OCI-LY7 (cell line): ENCODE measurements at regions not wholly inside any gene's neighbourhood (a gene's known extent, or its start where the extent isn't known, plus 50 kb on each side); places are given as distances from the start of the nearest gene placed in this dataset.

ENCODE experiments used
- BruUV-seq: library from RNA; stranded (reverse); fragments of 400-500 nt; replicated peaks from 2 replicates; lab custom pipeline; 2021; lab: Mats Ljungman, UMichigan
- CTCF ChIA-PET: fragments of 300-600 bp; sonication (Branson Sonifier 250); formaldehyde crosslinking; loops from one replicate; lab custom pipeline; 2022; ENCODE audit warnings: antibody characterized with exemption; ENCODE audit not compliant: unreplicated experiment; lab: Charles Lee
- POLR2A ChIA-PET: fragments of 300-600 bp; sonication (Branson Sonifier 250); formaldehyde crosslinking; loops from one replicate; lab custom pipeline; 2022; ENCODE audit warnings: antibody characterized with exemption; lab: Charles Lee
- DNase-seq: peaks from one replicate; pipeline ENCODE4 v3.0.0-alpha.2; 2015; ENCODE audit warnings: low spot score
- H2AFZ ChIP-seq: fragments of 200-600 bp; sonication (generic), shearing (Covaris generic); 2 replicates; pipeline ENCODE4 v1.6.1; 2014; ENCODE audit warnings: mild to moderate bottlenecking, antibody characterized with exemption, low read length, moderate library complexity
- H3K27ac ChIP-seq: fragments of 200-600 bp; sonication (generic); 2 replicates; pipeline ENCODE4 v1.5.1; 2014; ENCODE audit warnings: mixed run types, low read depth, mild to moderate bottlenecking, moderate library complexity, low read length, inconsistent platforms; ENCODE audit not compliant: poor library complexity, severe bottlenecking
- H3K36me3 ChIP-seq: fragments of 200-600 bp; sonication (generic); 2 replicates; pipeline ENCODE4 v1.6.1; 2014; ENCODE audit warnings: mild to moderate bottlenecking, antibody characterized with exemption, low read length, moderate library complexity, mixed read lengths; ENCODE audit not compliant: insufficient read depth
- H3K4me1 ChIP-seq: fragments of 200-600 bp; sonication (generic); 2 replicates; pipeline ENCODE4 v1.5.1; 2014; ENCODE audit warnings: mild to moderate bottlenecking, low read length; ENCODE audit not compliant: insufficient read depth, poor library complexity, severe bottlenecking
- H3K4me2 ChIP-seq: fragments of 200-600 bp; sonication (generic); 2 replicates; pipeline ENCODE4 v1.6.1; 2014; ENCODE audit warnings: mild to moderate bottlenecking, low read length
- H3K4me3 ChIP-seq: fragments of 200-600 bp; sonication (generic); 2 replicates; pipeline ENCODE4 v1.5.1; 2014; ENCODE audit warnings: mild to moderate bottlenecking, low read depth, low read length; ENCODE audit not compliant: poor library complexity, severe bottlenecking
- H3K79me2 ChIP-seq: fragments of 200-600 bp; sonication (generic); 2 replicates; pipeline ENCODE4 v1.6.1; 2016; ENCODE audit warnings: low read depth, mild to moderate bottlenecking, low read length, moderate library complexity, mixed read lengths; ENCODE audit not compliant: insufficient read depth
- H3K9me2 ChIP-seq: fragments of 200-600 bp; sonication (generic); 2 replicates; pipeline ENCODE4 v1.6.1; 2016; ENCODE audit warnings: mild to moderate bottlenecking, low read length, mixed read lengths; ENCODE audit not compliant: insufficient read depth
- H3K9me3 ChIP-seq: fragments of 200-600 bp; sonication (generic); 2 replicates; pipeline ENCODE4 v1.6.1; 2014; ENCODE audit warnings: mild to moderate bottlenecking, mixed run types, low read length, mixed read lengths
- H4K20me1 ChIP-seq: fragments of 200-600 bp; sonication (generic); 2 replicates; pipeline ENCODE4 v1.6.1; 2014; ENCODE audit warnings: mild to moderate bottlenecking, antibody characterized with exemption, low read length, moderate library complexity, mixed read lengths; ENCODE audit not compliant: insufficient read depth
- CTCF ChIP-seq: fragments of 200-600 bp; sonication (generic); conservative IDR thresholded peaks from 2 replicates; pipeline ENCODE4 v1.5.1; 2014; ENCODE audit warnings: mild to moderate bottlenecking, antibody characterized with exemption, low read length, moderate library complexity, mixed read lengths
- EZH2phosphoT487 ChIP-seq: fragments of 200-600 bp; sonication (generic); IDR thresholded peaks from 2 replicates; pipeline ENCODE4 v1.6.1; 2018; ENCODE audit warnings: low read depth, borderline replicate concordance, mild to moderate bottlenecking, mixed run types, antibody characterized with exemption, low read length, moderate library complexity, mixed read lengths
- intact Hi-C: fragments of 100-400 bp; cut with micrococcal nuclease; formaldehyde crosslinking; loops from one replicate; pipeline ENCODE4 v1.10.0; 2022; ENCODE audit not compliant: unreplicated experiment

- H3K4me3 ChIP-seq, result peak overlapping the region; percentile 55
- CTCF ChIA-PET, result no interaction called here
- intact Hi-C loops, result loop anchor here (1.0 to 2.0 kb wide), 2 partner anchors 22 to 27 kb away; no protein-coding TSS in a partner anchor
Measured at GRCh38 chr20:48002517-48002970, 217.3 kb upstream of the SULF2 start.

GRCh38 chr20:47999166-47999565, 213.9 kb upstream of the SULF2 start:
- DNase-seq, result no peak
- H3K4me1 ChIP-seq, result peaks cover 27% of the 10 kb centered on the region
- H2AFZ ChIP-seq, result no peak overlapping the region
- no peaks in the 10 kb centered on the region for H4K20me1 ChIP-seq
- no peak overlapping the region for H3K4me3 ChIP-seq
- no TSS peak for BruUV-seq
- no peak overlapping the region for H3K4me2 ChIP-seq
- H3K79me2 ChIP-seq, result no peaks in the 10 kb centered on the region
- ChIA-PET POLR2A (interaction anchor here (0.7 to 1.1 kb wide), 2 partner anchors 9 to 14 kb away, joined by 3 read pairs; no protein-coding TSS in a partner anchor), CTCF (no interaction called here)
- H3K36me3 ChIP-seq, result peaks cover 12% of the 10 kb centered on the region; the same call in 1 of the 2 replicates
- H3K9me2 ChIP-seq, result no peaks in the 10 kb centered on the region
- intact Hi-C loops, result no loop called here
- peaks cover 31% of the 10 kb centered on the region; the same call in 1 of the 2 replicates for H3K9me3 ChIP-seq
- no peak for TF ChIP-seq EZH2phosphoT487
- no peak for TF ChIP-seq CTCF
- no peak overlapping the region for H3K27ac ChIP-seq

More at GRCh38 chr20:48002517-48002970, 217.3 kb upstream of the SULF2 start:
- Histone ChIP-seq H3K4me1 (peaks cover 60% of the 10 kb centered on the region), H2AFZ (peak overlapping the region; percentile 57; the same call in 1 of the 2 replicates), H3K9me2 (no peaks in the 10 kb centered on the region), H4K20me1 (no peaks in the 10 kb centered on the region), H3K4me2 (peak overlapping the region; percentile 73), H3K36me3 (peaks cover 31% of the 10 kb centered on the region), H3K9me3 (peaks cover 47% of the 10 kb centered on the region; the same call in 1 of the 2 replicates), H3K27ac (peak overlapping the region; percentile 99), H3K79me2 (no peaks in the 10 kb centered on the region)
- no TSS peak for BruUV-seq
- POLR2A ChIA-PET, result interaction anchor here (0.8 to 1.7 kb wide), 4 partner anchors 10 to 27 kb away, joined by 3 to 11 read pairs (median 6); no protein-coding TSS in a partner anchor
- DNase-seq, result peak; percentile 93
- TF ChIP-seq EZH2phosphoT487 (no peak), CTCF (no peak)

- BruUV-seq, result no TSS peak
- Histone ChIP-seq H3K9me3 (peaks cover 28% of the 10 kb centered on the region), H4K20me1 (no peaks in the 10 kb centered on the region), H3K9me2 (no peaks in the 10 kb centered on the region), H3K4me2 (no peak overlapping the region), H3K4me1 (peaks cover 22% of the 10 kb centered on the region), H3K27ac (no peak overlapping the region), H2AFZ (no peak overlapping the region), H3K4me3 (no peak overlapping the region), H3K79me2 (no peaks in the 10 kb centered on the region), H3K36me3 (peaks cover 9% of the 10 kb centered on the region; the same call in 1 of the 2 replicates)
- intact Hi-C loops, result no loop called here
- no peak for TF ChIP-seq CTCF
- TF ChIP-seq EZH2phosphoT487, result no peak
- DNase-seq, result no peak
- POLR2A ChIA-PET, result interaction anchor here (0.6 to 1.1 kb wide), 3 partner anchors 14 to 72 kb away, joined by 3 to 4 read pairs (median 3); no protein-coding TSS in a partner anchor
- CTCF ChIA-PET, result no interaction called here
Measured at GRCh38 chr20:47998736-47999135, 213.5 kb upstream of the SULF2 start.
